Gastroesophageal sphincter (tissue), 4 donors: ENCODE measurements at regions not wholly inside any gene's neighbourhood (a gene's known extent, or its start where the extent isn't known, plus 50 kb on each side); places are given as distances from the start of the nearest gene placed in this dataset.

ENCODE experiments used
- ATAC-seq: fragments of 150-250 bp; one replicate; pipeline ENCODE4 v1.9.1; 2016; ENCODE audit warnings: mild to moderate bottlenecking, moderate library complexity
- H3K27ac ChIP-seq, 4 donors: fragments of 200-600 bp; sonication (generic) in 3 of 4; 1 replicate in 3 of 4; 2 replicates in 1 of 4; pipeline ENCODE4 v1.5.1; 2016 to 2019
- H3K27me3 ChIP-seq: fragments of 200-600 bp; sonication (generic); one replicate; pipeline ENCODE4 v1.5.1; 2019
- H3K36me3 ChIP-seq, 2 donors: fragments of 200-600 bp; sonication (generic); one replicate each; pipeline ENCODE4 v1.5.1; 2019; ENCODE audit warnings: control low read depth in 1 of 2
- H3K4me1 ChIP-seq, 3 donors: fragments of 200-600 bp; sonication (generic); 1 replicate in 2 of 3; 2 replicates in 1 of 3; pipeline ENCODE4 v1.5.1; 2016 to 2019; ENCODE audit warnings: control low read depth in 2 of 3
- H3K4me3 ChIP-seq, 2 donors: fragments of 200-600 bp; sonication (generic); one replicate each; pipeline ENCODE4 v1.5.1; 2019; ENCODE audit warnings: mild to moderate bottlenecking in 1 of 2, moderate library complexity in 1 of 2
- H3K9me3 ChIP-seq, 3 donors: fragments of 200-600 bp; sonication (generic); one replicate each; pipeline ENCODE4 v1.5.1; 2017 to 2019; ENCODE audit warnings: control low read depth in 2 of 3
- CTCF ChIP-seq, 4 experiments: fragments of 200-600 bp in 2 of 4; fragments of 450-650 bp in 2 of 4; sonication (generic) in 1 of 4; IDR thresholded peaks; one replicate each; pipeline ENCODE4 v1.5.1; 2017 to 2019; ENCODE audit warnings: antibody characterized with exemption in 4 of 4, mild to moderate bottlenecking in 2 of 4, moderate library complexity in 2 of 4
- EP300 ChIP-seq: sonication (generic); formaldehyde crosslinking; IDR thresholded peaks from one replicate; pipeline ENCODE4 v1.6.1; 2017; ENCODE audit warnings: antibody characterized with exemption, mild to moderate bottlenecking
- POLR2A ChIP-seq, 2 donors: fragments of 450-650 bp; IDR thresholded peaks; one replicate each; pipeline ENCODE4 v1.6.1; 2017; ENCODE audit warnings: antibody characterized with exemption in 2 of 2, mild to moderate bottlenecking in 2 of 2, moderate library complexity in 1 of 2
- POLR2AphosphoS5 ChIP-seq: sonication (generic); formaldehyde crosslinking; IDR thresholded peaks from one replicate; pipeline ENCODE4 v1.6.1; 2017; ENCODE audit warnings: antibody characterized with exemption
- WGBS, 2 donors: methylation state at CpG; one replicate each; pipeline ENCODE4 v1.1.5; 2018; ENCODE audit warnings: low coverage in 1 of 2; 5-methylcytosine and 5-hydroxymethylcytosine counted together

- H3K4me3 ChIP-seq, result no peak overlapping the region
- TF ChIP-seq CTCF (IDR thresholded peaks at IDR 0.05) (no peak), EP300 (no peak), POLR2A (IDR thresholded peaks at IDR 0.05) (no peak), POLR2AphosphoS5 (no peak)
- H3K9me3 ChIP-seq, result peaks cover 0 to 24% (median 0%) of the 10 kb centered on the region in 3 donors
- H3K4me1 ChIP-seq, result no peaks in the 10 kb centered on the region
- H3K27me3 ChIP-seq, result no peaks in the 10 kb centered on the region
- WGBS, 2 donors, result 88 to 100% methylated on average over 1 of the region's 1 CpG
- ATAC-seq, result no peak
- no peak overlapping the region for H3K27ac ChIP-seq
- H3K36me3 ChIP-seq, result no peaks in the 10 kb centered on the region
Observed at GRCh38 chr10:30256084-30256483, 93.0 kb downstream of the MTPAP start.

GRCh38 chr10:30254926-30255325, 94.2 kb downstream of the MTPAP start:
- H3K4me3 ChIP-seq, result no peak overlapping the region
- no peak for ATAC-seq
- no peaks in the 10 kb centered on the region for H3K4me1 ChIP-seq
- no peak overlapping the region for H3K27ac ChIP-seq
- H3K9me3 ChIP-seq, result peaks cover 0 to 24% (median 0%) of the 10 kb centered on the region in 3 donors
- no peaks in the 10 kb centered on the region for H3K36me3 ChIP-seq
- TF ChIP-seq CTCF (IDR thresholded peaks at IDR 0.05), result no peak
- no peak for TF ChIP-seq POLR2AphosphoS5
- WGBS, 2 donors, result 11 to 80% methylated on average over 1 of the region's 1 CpG
- H3K27me3 ChIP-seq, result no peaks in the 10 kb centered on the region

- no peak for ATAC-seq
- no peak for TF ChIP-seq POLR2A (IDR thresholded peaks at IDR 0.05)
- TF ChIP-seq CTCF (IDR thresholded peaks at IDR 0.05), result no peak
- TF ChIP-seq POLR2AphosphoS5, result no peak
- no peak for TF ChIP-seq EP300
Observed at GRCh38 chr10:30248728-30249127, 100.3 kb downstream of the MTPAP start.

GRCh38 chr10:30247704-30248103, 101.4 kb downstream of the MTPAP start:
- ATAC-seq, result no peak
- Histone ChIP-seq H3K36me3 (no peaks in the 10 kb centered on the region), H3K27me3 (no peaks in the 10 kb centered on the region), H3K27ac (no peak overlapping the region), H3K4me1 (no peaks in the 10 kb centered on the region), H3K9me3 (peaks cover 0 to under 1% (median 0%) of the 10 kb centered on the region in 3 donors), H3K4me3 (no peak overlapping the region)
- TF ChIP-seq POLR2A (IDR thresholded peaks at IDR 0.05) (no peak), CTCF (IDR thresholded peaks at IDR 0.05) (no peak), EP300 (no peak), POLR2AphosphoS5 (no peak)
- WGBS, 2 donors, result 100% methylated on average over 1 of the region's 4 CpGs; no CpG with 5 or more reads in 1 of the 2 donors

More at GRCh38 chr10:30248728-30249127, 100.3 kb downstream of the MTPAP start:
- H3K9me3 ChIP-seq, result peaks cover 0 to 11% (median 0%) of the 10 kb centered on the region in 3 donors
- H3K4me1 ChIP-seq, result no peaks in the 10 kb centered on the region
- H3K4me3 ChIP-seq, result no peak overlapping the region
- H3K27ac ChIP-seq, result no peak overlapping the region
- no peaks in the 10 kb centered on the region for H3K27me3 ChIP-seq
- 96 to 100% methylated on average over 2 to 4 of the region's 4 CpGs for WGBS, 2 donors
- H3K36me3 ChIP-seq, result no peaks in the 10 kb centered on the region

GRCh38 chr10:30241422-30242110, 107.5 kb downstream of the MTPAP start:
- Histone ChIP-seq H3K27me3 (no peaks in the 10 kb centered on the region), H3K4me3 (no peak overlapping the region), H3K36me3 (no peaks in the 10 kb centered on the region), H3K27ac (no peak overlapping the region), H3K4me1 (no peaks in the 10 kb centered on the region), H3K9me3 (no peaks in the 10 kb centered on the region)
- 75 to 94% methylated on average over 4 to 5 of the region's 6 CpGs for WGBS, 2 donors
- no peak for TF ChIP-seq POLR2A (IDR thresholded peaks at IDR 0.05)
- TF ChIP-seq CTCF (IDR thresholded peaks at IDR 0.05), result no peak
- TF ChIP-seq EP300, result no peak
- no peak for TF ChIP-seq POLR2AphosphoS5
- no peak for ATAC-seq
